IMR-90 (cell line): ENCODE measurements at regions not wholly inside any gene's neighbourhood (a gene's known extent, or its start where the extent isn't known, plus 50 kb on each side); places are given as distances from the start of the nearest gene placed in this dataset.

Source experiments
- ATAC-seq: fragments of 200-7000 bp; cut with Tn5 transposase; 2 replicates; pipeline ENCODE4 v1.9.1; 2020; ENCODE audit warnings: low read depth, mild to moderate bottlenecking, moderate library complexity
- BruUV-seq: library from RNA; stranded (reverse); fragments of 400-500 nt; replicated peaks from 2 replicates; lab custom pipeline; 2021; lab: Mats Ljungman, UMichigan
- CTCF ChIA-PET: fragments of 300-600 bp; formaldehyde crosslinking; extraction: SDS; loops from one replicate; lab custom pipeline; 2021; ENCODE audit warnings: antibody characterized with exemption; lab: Yijun Ruan, JAX
- POLR2A ChIA-PET: fragments of 300-600 bp; sonication (Branson Sonifier 250); formaldehyde crosslinking; loops from one replicate; lab custom pipeline; 2022; ENCODE audit warnings: antibody characterized with exemption; ENCODE audit not compliant: unreplicated experiment; lab: Charles Lee
- DNase-seq: peaks from one replicate; pipeline ENCODE4 v3.0.0; 2013
- H2AFZ ChIP-seq: replicated peaks from 2 replicates; pipeline ENCODE3; 2013; ENCODE audit warnings: low read length, mild to moderate bottlenecking; ENCODE audit not compliant: poor library complexity
- H2AK5ac ChIP-seq: 2 replicates; pipeline ENCODE4 v1.6.1; 2013; ENCODE audit warnings: low read depth, low read length, inconsistent platforms
- H2AK9ac ChIP-seq: replicated peaks from 2 replicates; pipeline ENCODE3; 2013; ENCODE audit warnings: mild to moderate bottlenecking, low read depth, low read length, moderate library complexity; ENCODE audit not compliant: poor library complexity
- H2BK120ac ChIP-seq: 2 replicates; pipeline ENCODE4 v1.6.1; 2013; ENCODE audit warnings: low read depth, low read length, inconsistent platforms
- H2BK15ac ChIP-seq: 3 replicates; pipeline ENCODE4 v1.6.1; 2013; ENCODE audit warnings: low read depth, low read length, inconsistent platforms
- H2BK20ac ChIP-seq: 2 replicates; pipeline ENCODE4 v1.6.1; 2013; ENCODE audit warnings: low read depth, mild to moderate bottlenecking, inconsistent platforms, low read length, moderate library complexity
- H2BK5ac ChIP-seq: 2 replicates; pipeline ENCODE4 v1.6.1; 2013; ENCODE audit warnings: mild to moderate bottlenecking, low read depth, low read length, inconsistent platforms; ENCODE audit not compliant: poor library complexity, severe bottlenecking
- H3K14ac ChIP-seq: replicated peaks from 2 replicates; pipeline ENCODE4 v1.6.1; 2013; ENCODE audit warnings: low read depth, low read length, inconsistent platforms
- H3K18ac ChIP-seq: 2 replicates; pipeline ENCODE4 v1.6.1; 2013; ENCODE audit warnings: low read depth, low read length, control low read depth
- H3K23ac ChIP-seq: 2 replicates; pipeline ENCODE4 v1.6.1; 2013; ENCODE audit warnings: low read depth, low read length, inconsistent platforms
- H3K27ac ChIP-seq: 2 replicates; pipeline ENCODE4 v1.5.1; 2013; ENCODE audit warnings: mild to moderate bottlenecking, control low read depth, low read length; ENCODE audit not compliant: insufficient read depth
- H3K27me3 ChIP-seq: 2 replicates; pipeline ENCODE4 v1.6.1; 2013; ENCODE audit warnings: low read length; ENCODE audit not compliant: control insufficient read depth, insufficient read depth
- H3K36me3 ChIP-seq: 2 replicates; pipeline ENCODE4 v1.6.1; 2013; ENCODE audit warnings: low read length, mixed read lengths; ENCODE audit not compliant: control insufficient read depth, insufficient read depth
- H3K4ac ChIP-seq: 2 replicates; pipeline ENCODE4 v1.6.1; 2013; ENCODE audit warnings: low read depth, low read length, inconsistent platforms
- H3K4me1 ChIP-seq: 2 replicates; pipeline ENCODE4 v1.6.1; 2013; ENCODE audit warnings: low read length, mixed read lengths; ENCODE audit not compliant: control insufficient read depth, insufficient read depth
- H3K4me2 ChIP-seq: 2 replicates; pipeline ENCODE4 v1.6.1; 2013; ENCODE audit warnings: low read depth, mild to moderate bottlenecking, control low read depth, low read length, moderate library complexity
- H3K4me3 ChIP-seq: 2 replicates; pipeline ENCODE4 v1.5.1; 2013; ENCODE audit warnings: low read depth, mild to moderate bottlenecking, control low read depth, low read length, moderate library complexity; ENCODE audit not compliant: insufficient read depth
- H3K56ac ChIP-seq: 2 replicates; pipeline ENCODE4 v1.6.1; 2013; ENCODE audit warnings: low read length, inconsistent platforms; ENCODE audit not compliant: insufficient read depth; ENCODE audit errors: extremely low read depth
- H3K79me1 ChIP-seq, 2 experiments: 2 replicates each; pipeline ENCODE4 v1.6.1; 2013; ENCODE audit warnings: low read length in 2 of 2, inconsistent platforms in 1 of 2, low read depth in 1 of 2
- H3K9ac ChIP-seq: 2 replicates; pipeline ENCODE4 v1.6.1; 2013; ENCODE audit warnings: low read depth, low read length, control low read depth
- H3K9me1 ChIP-seq: 2 replicates; pipeline ENCODE4 v1.6.1; 2013; ENCODE audit warnings: low read length, inconsistent platforms; ENCODE audit not compliant: insufficient read depth
- H3K9me3 ChIP-seq: 2 replicates; pipeline ENCODE4 v1.6.1; 2013; ENCODE audit warnings: low read length; ENCODE audit not compliant: control insufficient read depth, insufficient read depth
- H4K20me1 ChIP-seq: 2 replicates; pipeline ENCODE4 v1.6.1; 2013; ENCODE audit warnings: low read length, inconsistent platforms; ENCODE audit not compliant: insufficient read depth
- H4K5ac ChIP-seq: 2 replicates; pipeline ENCODE4 v1.6.1; 2013; ENCODE audit warnings: mild to moderate bottlenecking, low read depth, low read length, control low read depth
- H4K8ac ChIP-seq, 2 experiments: 2 replicates each; pipeline ENCODE4 v1.6.1; 2013; ENCODE audit warnings: low read depth in 2 of 2, low read length in 2 of 2, control low read depth in 1 of 2, inconsistent platforms in 1 of 2
- H4K91ac ChIP-seq: 2 replicates; pipeline ENCODE4 v1.6.1; 2013; ENCODE audit warnings: low read depth, low read length, inconsistent platforms; ENCODE audit not compliant: insufficient read depth
- CEBPB ChIP-seq: IDR thresholded peaks from 2 replicates; pipeline ENCODE4 v1.6.1; 2012; ENCODE audit warnings: low read depth, low read length, improper control_type of control experiment
- CTCF ChIP-seq: conservative IDR thresholded peaks from 2 replicates; pipeline ENCODE4 v1.5.1; 2012; ENCODE audit warnings: mild to moderate bottlenecking, low read depth, low read length, improper control_type of control experiment
- SMC3 ChIP-seq: fragments of 150-350 bp; IDR thresholded peaks from 2 replicates; pipeline ENCODE4 v1.6.1; 2016; ENCODE audit warnings: low read depth, mild to moderate bottlenecking, antibody characterized with exemption, low read length, moderate library complexity
- USF2 ChIP-seq: fragments of 150-350 bp; IDR thresholded peaks from 2 replicates; pipeline ENCODE4 v1.6.1; 2017; ENCODE audit warnings: mild to moderate bottlenecking, antibody characterized with exemption, low read length, low read depth
- WGBS, 2 experiments: methylation state at CpG; one replicate each; pipeline versions ENCODE4 v1.1.5 to v1.1.7; 2013; ENCODE audit warnings: missing lambda C conversion rate in 2 of 2; ENCODE audit not compliant: insufficient read length in 1 of 2; ENCODE audit errors: extremely low coverage in 2 of 2; 5-methylcytosine and 5-hydroxymethylcytosine counted together
- dilution Hi-C: fragments of 300-500 bp; cut with HindIII; formaldehyde crosslinking; loops from one replicate; pipeline ENCODE4 v1.14.3; 2018; ENCODE audit warnings: low sequenced_read_pairs; ENCODE audit not compliant: unreplicated experiment
- in situ Hi-C: fragments of 300-500 bp; cut with MboI; formaldehyde crosslinking; loops from 3 replicates; pipeline ENCODE4 v1.14.3; 2019; ENCODE audit warnings: low sequenced_read_pairs, inconsistent platforms, mixed read lengths
- intact Hi-C: fragments of 100-400 bp; cut with micrococcal nuclease; formaldehyde crosslinking; loops from 2 replicates; pipeline ENCODE4 v1.10.0; 2022

- Histone ChIP-seq H3K4me2 (no peak overlapping the region), H3K14ac (no peak overlapping the region), H4K8ac (no peak overlapping the region), H4K20me1 (no peaks in the 10 kb centered on the region), H2AK5ac (no peak overlapping the region), H3K27me3 (no peaks in the 10 kb centered on the region), H3K4me1 (no peaks in the 10 kb centered on the region), H3K4me3 (no peak overlapping the region), H3K27ac (no peak overlapping the region), H2AK9ac (no peak overlapping the region), H3K9me1 (no peaks in the 10 kb centered on the region), H2BK15ac (no peak overlapping the region), H3K23ac (no peak overlapping the region), H4K91ac (no peak overlapping the region), H2BK20ac (no peak overlapping the region), H3K9ac (no peak overlapping the region), H3K79me1 (no peaks in the 10 kb centered on the region), H3K56ac (no peak overlapping the region), H4K5ac (no peak overlapping the region), H3K9me3 (no peaks in the 10 kb centered on the region; the same call in 1 of the 2 replicates), H2AFZ (no peak overlapping the region), H3K36me3 (no peaks in the 10 kb centered on the region), H2BK5ac (no peak overlapping the region), H3K4ac (no peak overlapping the region), H2BK120ac (no peak overlapping the region), H3K18ac (no peak overlapping the region)
- DNase-seq: no peak
- dilution Hi-C loops: no loop called here
- in situ Hi-C loops: no loop called here
- no CpG with 5 or more reads among the region's 1 CpG for WGBS, 2 experiments
- no peak for TF ChIP-seq USF2
- no peak for TF ChIP-seq CEBPB
- no peak for TF ChIP-seq CTCF
- no peak for TF ChIP-seq SMC3
- BruUV-seq: no TSS peak
- ATAC-seq: no peak
- CTCF ChIA-PET: no interaction called here
- intact Hi-C loops: no loop called here
- POLR2A ChIA-PET: no interaction called here
Measured at GRCh38 chr4:154084864-154085263, 296.0 kb upstream of the SFRP2 start.
